SK-N-SH (cell line): ENCODE measurements at regions not wholly inside any gene's neighbourhood (a gene's known extent, or its start where the extent isn't known, plus 50 kb on each side); places are given as distances from the start of the nearest gene placed in this dataset.
"Not testable (repeated sequence)": the region's sequence is repeated elsewhere in the genome, so short reads cannot be mapped to it uniquely, and the experiment has no call there.

ENCODE experiments used
- CTCF ChIA-PET: fragments of 300-600, 350-600 bp; formaldehyde crosslinking; extraction: SDS; loops from one replicate; lab custom pipeline; 2021; lab: Yijun Ruan, JAX
- POLR2A ChIA-PET: fragments of 350-600 bp; sonication (Branson Sonifier 250); formaldehyde crosslinking; extraction: SDS; loops from one replicate; lab custom pipeline; 2020; ENCODE audit warnings: antibody characterized with exemption, inconsistent platforms; lab: Yijun Ruan, JAX
- DNase-seq: peaks from one replicate; pipeline ENCODE4 v3.0.0; 2012
- H2AFZ ChIP-seq: fragments of 200-600 bp; sonication (generic); 2 replicates; pipeline ENCODE4 v1.8.1; 2016; ENCODE audit warnings: antibody characterized with exemption, mild to moderate bottlenecking, low read depth
- H3F3A ChIP-seq: fragments of 200-600 bp; sonication (generic); replicated peaks from 2 replicates; pipeline ENCODE3; 2016; ENCODE audit warnings: antibody characterized with exemption, mild to moderate bottlenecking; ENCODE audit not compliant: insufficient read depth
- H3K27ac ChIP-seq, 2 experiments: fragments of 200-500 bp in 1 of 2; fragments of 200-600 bp in 1 of 2; sonication (Bioruptor generic) in 1 of 2; sonication (generic), shearing (Covaris generic) in 1 of 2; 2 replicates each; pipeline versions ENCODE4 v1.5.1 to v1.6.1; 2014 to 2016; ENCODE audit warnings: low read depth in 2 of 2, inconsistent platforms in 1 of 2, low read length in 1 of 2, mild to moderate bottlenecking in 1 of 2, mixed read lengths in 1 of 2
- H3K27me3 ChIP-seq: fragments of 200-600 bp; sonication (generic), shearing (Covaris generic); 2 replicates; pipeline ENCODE4 v1.6.1; 2016; ENCODE audit warnings: mixed run types; ENCODE audit not compliant: insufficient read depth
- H3K36me3 ChIP-seq, 2 experiments: fragments of 200-500 bp in 1 of 2; fragments of 200-600 bp in 1 of 2; sonication (Bioruptor generic) in 1 of 2; sonication (generic) in 1 of 2; replicated peaks in 1 of 2; 2 replicates each; pipeline versions ENCODE3 to v1.5.1; 2014 to 2016; ENCODE audit warnings: low read length in 1 of 2, mild to moderate bottlenecking in 1 of 2; ENCODE audit not compliant: insufficient read depth in 2 of 2, control insufficient read depth in 1 of 2
- H3K4me1 ChIP-seq, 2 experiments: fragments of 200-500 bp in 1 of 2; fragments of 200-600 bp in 1 of 2; sonication (Bioruptor generic) in 1 of 2; sonication (generic), shearing (Covaris generic) in 1 of 2; 2 replicates each; pipeline versions ENCODE4 v1.5.1 to v1.6.1; 2014 to 2016; ENCODE audit warnings: low read depth in 1 of 2, low read length in 1 of 2, mixed run types in 1 of 2; ENCODE audit not compliant: insufficient read depth in 2 of 2, control insufficient read depth in 1 of 2
- H3K4me2 ChIP-seq: fragments of 200-600 bp; sonication (generic), shearing (Covaris generic); 2 replicates; pipeline ENCODE4 v1.6.1; 2017; ENCODE audit warnings: mixed run types
- H3K4me3 ChIP-seq, 2 experiments: fragments of 200-500 bp in 1 of 2; fragments of 200-600 bp in 1 of 2; sonication (Bioruptor generic) in 1 of 2; sonication (generic), shearing (Covaris generic) in 1 of 2; 2 replicates each; pipeline versions ENCODE4 v1.5.1 to v1.8.1; 2014 to 2016; ENCODE audit warnings: low read depth in 2 of 2, inconsistent platforms in 1 of 2, low read length in 1 of 2, mild to moderate bottlenecking in 1 of 2, mixed read lengths in 1 of 2, moderate library complexity in 1 of 2
- H3K79me2 ChIP-seq: fragments of 200-600 bp; sonication (generic); 2 replicates; pipeline ENCODE4 v1.8.1; 2017; ENCODE audit warnings: mild to moderate bottlenecking; ENCODE audit not compliant: insufficient read depth
- H3K9ac ChIP-seq: fragments of 200-600 bp; sonication (generic); 2 replicates; pipeline ENCODE4 v1.6.1; 2017; ENCODE audit warnings: mixed run types
- H3K9me2 ChIP-seq: fragments of 200-600 bp; sonication (generic); 2 replicates; pipeline ENCODE4 v1.6.1; 2017; ENCODE audit warnings: mixed run types
- H3K9me3 ChIP-seq: fragments of 200-600 bp; sonication (generic); 2 replicates; pipeline ENCODE4 v1.6.1; 2017; ENCODE audit warnings: mixed run types, mild to moderate bottlenecking, moderate library complexity
- H4K20me1 ChIP-seq: fragments of 200-600 bp; sonication (generic); 2 replicates; pipeline ENCODE4 v1.6.1; 2017; ENCODE audit warnings: mild to moderate bottlenecking, mixed run types; ENCODE audit not compliant: insufficient read depth
- CHD2 ChIP-seq: fragments of 150-350 bp; IDR thresholded peaks from 2 replicates; pipeline ENCODE4 v1.6.1; 2018; ENCODE audit warnings: low read length; ENCODE audit not compliant: partially characterized antibody
- ELF1 ChIP-seq: IDR thresholded peaks from 2 replicates; pipeline ENCODE4 v1.4.0; 2012
- EP300 ChIP-seq, 2 experiments: IDR thresholded peaks; 2 replicates each; pipeline versions ENCODE4 v1.4.0 to v1.6.1; 2012; ENCODE audit warnings: borderline replicate concordance in 1 of 2, low read depth in 1 of 2, low read length in 1 of 2
- FOSL2 ChIP-seq: IDR thresholded peaks from 2 replicates; pipeline ENCODE4 v1.4.0; 2012; ENCODE audit warnings: low read depth, mild to moderate bottlenecking, moderate library complexity, borderline replicate concordance
- FOXM1 ChIP-seq: IDR thresholded peaks from 2 replicates; pipeline ENCODE4 v1.4.0; 2012; ENCODE audit warnings: low read depth, mild to moderate bottlenecking
- GATA2 ChIP-seq: sonication (generic); formaldehyde crosslinking; IDR thresholded peaks from 2 replicates; pipeline ENCODE4 v1.5.0; 2020; ENCODE audit warnings: mild to moderate bottlenecking, missing genetic modification reagents
- MEF2A ChIP-seq: IDR thresholded peaks from 2 replicates; pipeline ENCODE4 v1.4.0; 2012; ENCODE audit warnings: low read depth, borderline replicate concordance
- MXI1 ChIP-seq: IDR thresholded peaks from 2 replicates; pipeline ENCODE4 v1.6.1; 2012; ENCODE audit warnings: mild to moderate bottlenecking, low read depth, low read length, improper control_type of control experiment
- NFIC ChIP-seq: IDR thresholded peaks from 2 replicates; pipeline ENCODE4 v1.4.0; 2012; ENCODE audit warnings: borderline replicate concordance
- PBX3 ChIP-seq: IDR thresholded peaks from 2 replicates; pipeline ENCODE4; 2012
- RAD21 ChIP-seq: IDR thresholded peaks from 2 replicates; pipeline ENCODE4 v1.6.1; 2012; ENCODE audit warnings: mild to moderate bottlenecking, low read length
- RCOR1 ChIP-seq: fragments of 150-350 bp; IDR thresholded peaks from 2 replicates; pipeline ENCODE4 v1.6.1; 2017; ENCODE audit warnings: antibody characterized with exemption, low read length
- SIN3A ChIP-seq: IDR thresholded peaks from 2 replicates; pipeline ENCODE4 v1.6.1; 2012; ENCODE audit warnings: low read depth, mild to moderate bottlenecking, low read length, moderate library complexity, borderline replicate concordance
- SMC3 ChIP-seq: IDR thresholded peaks from 2 replicates; pipeline ENCODE4 v1.6.1; 2012; ENCODE audit warnings: low read depth, low read length, improper control_type of control experiment
- TAF1 ChIP-seq: IDR thresholded peaks from 2 replicates; pipeline ENCODE4 v1.6.1; 2012; ENCODE audit warnings: low read depth, mild to moderate bottlenecking, low read length, moderate library complexity, borderline replicate concordance
- TCF12 ChIP-seq: IDR thresholded peaks from 2 replicates; pipeline ENCODE4 v1.4.0; 2012
- TEAD4 ChIP-seq: IDR thresholded peaks from 2 replicates; pipeline ENCODE4 v1.4.0; 2012; ENCODE audit warnings: mild to moderate bottlenecking, borderline replicate concordance; ENCODE audit not compliant: insufficient read depth
- whole genome bisulfite sequencing: methylation state at CpG from one replicate; pipeline ENCODE4 v1.1.6; 2017; ENCODE audit warnings: low lambda C conversion rate; 5-methylcytosine and 5-hydroxymethylcytosine counted together
- TF ChIP-seq, protein P1 (sequence below): fragments of 150-350 bp; IDR thresholded peaks from 2 replicates; pipeline ENCODE4 v1.6.1; 2017; ENCODE audit warnings: antibody characterized with exemption, low read length, low read depth, borderline replicate concordance
- TF ChIP-seq, protein P2 (sequence below): IDR thresholded peaks from 2 replicates; pipeline ENCODE4 v1.4.0; 2012; ENCODE audit warnings: low read depth, borderline replicate concordance

DNA sequence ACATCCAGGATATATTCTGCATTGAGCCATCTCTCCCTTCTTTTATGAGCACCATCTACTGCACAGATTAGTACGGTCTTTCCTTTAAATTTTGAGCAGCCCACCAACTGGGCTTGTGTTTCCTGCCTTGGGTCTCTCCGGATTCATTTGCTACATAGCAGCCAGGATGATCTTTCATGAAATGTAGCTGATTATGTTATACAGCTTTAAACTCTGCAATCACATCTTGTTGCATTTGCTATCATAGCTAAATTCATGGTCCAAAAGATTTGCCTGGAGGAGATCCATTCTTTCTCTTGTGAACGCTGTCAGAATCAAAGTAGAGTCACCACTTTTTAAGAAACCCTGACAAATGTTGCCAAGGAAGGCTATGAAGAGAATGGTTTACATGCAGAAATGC, 215.1 kb upstream of the LRRTM4 start (continued):
- TF ChIP-seq, protein P1, sequence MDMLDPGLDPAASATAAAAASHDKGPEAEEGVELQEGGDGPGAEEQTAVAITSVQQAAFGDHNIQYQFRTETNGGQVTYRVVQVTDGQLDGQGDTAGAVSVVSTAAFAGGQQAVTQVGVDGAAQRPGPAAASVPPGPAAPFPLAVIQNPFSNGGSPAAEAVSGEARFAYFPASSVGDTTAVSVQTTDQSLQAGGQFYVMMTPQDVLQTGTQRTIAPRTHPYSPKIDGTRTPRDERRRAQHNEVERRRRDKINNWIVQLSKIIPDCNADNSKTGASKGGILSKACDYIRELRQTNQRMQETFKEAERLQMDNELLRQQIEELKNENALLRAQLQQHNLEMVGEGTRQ, result no peak
- no peak for TF ChIP-seq PBX3
- TF ChIP-seq TEAD4, result no peak

- no peaks in the 10 kb centered on the region for H3K9me2 ChIP-seq
- CTCF ChIA-PET, result no interaction called here
- peak; percentile 42 for DNase-seq
Observed at GRCh38 chr2:77746780-77747179, 224.6 kb upstream of the LRRTM4 start.

DNA sequence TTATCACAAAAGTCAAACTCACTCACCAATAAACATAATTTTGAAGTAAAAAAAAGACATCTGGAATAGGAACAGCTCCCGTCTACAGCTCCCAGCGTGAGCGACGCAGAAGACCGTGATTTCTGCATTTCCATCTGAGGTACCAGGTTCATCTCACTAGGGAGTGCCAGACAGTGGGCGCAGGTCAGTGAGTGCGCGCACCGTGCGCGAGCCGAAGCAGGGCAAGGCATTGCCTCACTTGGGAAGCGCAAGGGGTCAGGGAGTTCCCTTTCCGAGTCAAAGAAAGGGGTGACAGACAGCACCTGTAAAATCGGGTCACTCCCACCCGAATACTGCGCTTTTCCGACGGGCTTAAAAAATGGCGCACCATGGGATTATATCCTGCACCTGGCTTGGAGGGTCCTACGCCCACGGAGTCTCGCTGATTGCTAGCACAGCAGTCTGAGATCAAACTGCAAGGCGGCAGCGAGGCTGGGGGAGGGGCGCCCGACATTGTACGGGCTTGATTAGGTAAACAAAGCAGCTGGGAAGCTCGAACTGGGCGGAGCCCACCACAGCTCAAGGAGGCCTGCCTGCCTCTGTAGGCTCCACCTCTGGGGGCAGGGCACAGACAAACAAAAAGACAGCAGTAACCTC, 231.7 kb upstream of the LRRTM4 start:
- H3K79me2 ChIP-seq, H3K36me3 ChIP-seq, CTCF ChIA-PET, H2AFZ ChIP-seq, H3K27me3 ChIP-seq, H3K4me3 ChIP-seq, H3K4me2 ChIP-seq, H3F3A ChIP-seq, H3K4me1 ChIP-seq, H4K20me1 ChIP-seq, H3K9ac ChIP-seq, POLR2A ChIA-PET, DNase-seq, H3K9me3 ChIP-seq, H3K27ac ChIP-seq, H3K9me2 ChIP-seq: not testable (repeated sequence)
- 66% methylated on average over 26 of the region's 30 CpGs for WGBS

More at GRCh38 chr2:77746780-77747179, 224.6 kb upstream of the LRRTM4 start:
- H3F3A ChIP-seq, result no peaks in the 10 kb centered on the region
- 7% methylated on average over 2 of the region's 2 CpGs for WGBS
- POLR2A ChIA-PET, result no interaction called here
- H2AFZ ChIP-seq, result no peak overlapping the region
- no peaks in the 10 kb centered on the region for H3K36me3 ChIP-seq
- no peak overlapping the region for H3K9ac ChIP-seq
- H3K27me3 ChIP-seq, result no peaks in the 10 kb centered on the region
- peaks cover 6% of the 10 kb centered on the region; the same call in 1 of the 2 replicates for H3K9me3 ChIP-seq
- H3K79me2 ChIP-seq, result no peaks in the 10 kb centered on the region
- no peaks in the 10 kb centered on the region for H4K20me1 ChIP-seq
- TF ChIP-seq, protein P2, sequence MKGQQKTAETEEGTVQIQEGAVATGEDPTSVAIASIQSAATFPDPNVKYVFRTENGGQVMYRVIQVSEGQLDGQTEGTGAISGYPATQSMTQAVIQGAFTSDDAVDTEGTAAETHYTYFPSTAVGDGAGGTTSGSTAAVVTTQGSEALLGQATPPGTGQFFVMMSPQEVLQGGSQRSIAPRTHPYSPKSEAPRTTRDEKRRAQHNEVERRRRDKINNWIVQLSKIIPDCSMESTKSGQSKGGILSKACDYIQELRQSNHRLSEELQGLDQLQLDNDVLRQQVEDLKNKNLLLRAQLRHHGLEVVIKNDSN, result no peak
- peak in 1 of 2 experiments; percentile 39; a peak in 1 of 4 replicates for TF ChIP-seq EP300 (IDR thresholded peaks at IDR 0.05; ENCODE audit: borderline replicate concordance in 1 of 2, low read depth in 1 of 2, low read length in 1 of 2)
- no peak for TF ChIP-seq SMC3
- TF ChIP-seq RCOR1, result 0 out of 2 replicates have a peak, but pooled peaks have one; percentile 29
- no peak for TF ChIP-seq FOXM1
- no peak for TF ChIP-seq MEF2A
- TF ChIP-seq TAF1, result no peak
- TF ChIP-seq MXI1, result peak; percentile 47; the same call in 1 of the 2 replicates
- TF ChIP-seq NFIC, result no peak
- no peak for TF ChIP-seq ELF1
- peak; percentile 74 for TF ChIP-seq GATA2 (CRISPR knock-in tag)
- TF ChIP-seq CHD2, result no peak
- TF ChIP-seq RAD21, result peak; percentile 20
- TF ChIP-seq TCF12, result no peak
- no peak for TF ChIP-seq FOSL2
- TF ChIP-seq SIN3A, result no peak
- H3K4me3 ChIP-seq, result no peak overlapping the region
- no peak overlapping the region for H3K4me2 ChIP-seq
- peak overlapping the region in 1 of 2 experiments; percentile 64; a peak in 2 of 4 replicates for H3K27ac ChIP-seq
- no peaks in the 10 kb centered on the region; a peak in 1 of 4 replicates for H3K4me1 ChIP-seq
